Calu3 (cell line): ENCODE measurements at regions not wholly inside any gene's neighbourhood (a gene's known extent, or its start where the extent isn't known, plus 50 kb on each side); places are given as distances from the start of the nearest gene placed in this dataset.

ENCODE experiments used
- BruUV-seq: library from RNA; stranded (reverse); fragments of 400-500 nt; replicated peaks from 2 replicates; lab custom pipeline; 2021; lab: Mats Ljungman, UMichigan
- CTCF ChIA-PET: fragments of 300-600 bp; sonication (Branson Sonifier 250); formaldehyde crosslinking; loops from one replicate; lab custom pipeline; 2022; ENCODE audit warnings: antibody characterized with exemption; lab: Charles Lee
- DNase-seq: peaks from one replicate; pipeline ENCODE4 v3.0.0; 2022
- H3K27ac Mint-ChIP-seq: one replicate; pipeline ENCODE4 v1.8.0; 2022; ENCODE audit warnings: mixed read lengths; ENCODE audit not compliant: unreplicated experiment
- H3K27me3 Mint-ChIP-seq: one replicate; pipeline ENCODE4 v1.8.0; 2022; ENCODE audit warnings: mixed read lengths; ENCODE audit not compliant: unreplicated experiment
- H3K36me3 Mint-ChIP-seq: one replicate; pipeline ENCODE4 v1.8.0; 2022; ENCODE audit warnings: mild to moderate bottlenecking, moderate library complexity, mixed read lengths; ENCODE audit not compliant: insufficient read depth, unreplicated experiment
- H3K4me1 Mint-ChIP-seq: one replicate; pipeline ENCODE4 v1.8.0; 2022; ENCODE audit warnings: mild to moderate bottlenecking, low read depth, mixed read lengths; ENCODE audit not compliant: unreplicated experiment
- H3K4me3 Mint-ChIP-seq: one replicate; pipeline ENCODE4 v1.8.0; 2022; ENCODE audit warnings: mild to moderate bottlenecking, low read depth, moderate library complexity, mixed read lengths; ENCODE audit not compliant: unreplicated experiment
- H3K9me3 Mint-ChIP-seq: one replicate; pipeline ENCODE4 v1.8.0; 2022; ENCODE audit warnings: low read depth, mixed read lengths; ENCODE audit not compliant: unreplicated experiment
- intact Hi-C: fragments of 100-400 bp; cut with micrococcal nuclease; formaldehyde crosslinking; loops from one replicate; pipeline ENCODE4 v1.10.0; 2022; ENCODE audit not compliant: unreplicated experiment
- TF ChIP-seq, protein P1 (sequence below): fragments of 200-600 bp; IDR thresholded peaks from one replicate; pipeline ENCODE4 v1.8.0; 2022; ENCODE audit warnings: antibody characterized with exemption; ENCODE audit not compliant: unreplicated experiment

DNA sequence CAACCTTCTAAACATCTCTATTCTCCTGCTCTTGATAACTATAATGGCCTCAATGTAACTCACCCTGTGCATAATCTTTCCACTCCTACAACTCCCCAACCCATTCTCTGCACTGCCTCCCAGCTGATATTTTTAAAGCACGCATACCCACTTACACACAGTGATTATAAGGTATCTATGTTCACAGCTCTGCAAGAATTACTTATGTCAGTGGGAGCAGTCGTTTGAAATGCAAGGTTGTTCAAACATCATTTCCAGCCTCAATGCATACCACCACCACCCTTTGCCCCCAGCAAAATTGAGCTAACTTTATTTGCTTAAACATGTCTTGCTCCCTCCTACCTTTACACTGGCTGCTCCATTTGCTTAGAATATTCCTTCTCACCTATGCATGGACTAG is 506.0 kb downstream of the RFPL4B start:
- no TSS peak for BruUV-seq
- no peaks in the 10 kb centered on the region for H3K9me3 Mint-ChIP-seq
- no peak overlapping the region for H3K4me3 Mint-ChIP-seq
- H3K27me3 Mint-ChIP-seq, result peaks cover 7% of the 10 kb centered on the region
- CTCF ChIA-PET, result no interaction called here
- TF ChIP-seq, protein P1, sequence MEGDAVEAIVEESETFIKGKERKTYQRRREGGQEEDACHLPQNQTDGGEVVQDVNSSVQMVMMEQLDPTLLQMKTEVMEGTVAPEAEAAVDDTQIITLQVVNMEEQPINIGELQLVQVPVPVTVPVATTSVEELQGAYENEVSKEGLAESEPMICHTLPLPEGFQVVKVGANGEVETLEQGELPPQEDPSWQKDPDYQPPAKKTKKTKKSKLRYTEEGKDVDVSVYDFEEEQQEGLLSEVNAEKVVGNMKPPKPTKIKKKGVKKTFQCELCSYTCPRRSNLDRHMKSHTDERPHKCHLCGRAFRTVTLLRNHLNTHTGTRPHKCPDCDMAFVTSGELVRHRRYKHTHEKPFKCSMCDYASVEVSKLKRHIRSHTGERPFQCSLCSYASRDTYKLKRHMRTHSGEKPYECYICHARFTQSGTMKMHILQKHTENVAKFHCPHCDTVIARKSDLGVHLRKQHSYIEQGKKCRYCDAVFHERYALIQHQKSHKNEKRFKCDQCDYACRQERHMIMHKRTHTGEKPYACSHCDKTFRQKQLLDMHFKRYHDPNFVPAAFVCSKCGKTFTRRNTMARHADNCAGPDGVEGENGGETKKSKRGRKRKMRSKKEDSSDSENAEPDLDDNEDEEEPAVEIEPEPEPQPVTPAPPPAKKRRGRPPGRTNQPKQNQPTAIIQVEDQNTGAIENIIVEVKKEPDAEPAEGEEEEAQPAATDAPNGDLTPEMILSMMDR, result no peak
- no peaks in the 10 kb centered on the region for H3K4me1 Mint-ChIP-seq
- DNase-seq, result no peak
- no peaks in the 10 kb centered on the region for H3K36me3 Mint-ChIP-seq
- H3K27ac Mint-ChIP-seq, result no peak overlapping the region
- intact Hi-C loops, result loop anchor here (10.0 kb wide), 1 partner anchor 208 kb away; no protein-coding TSS in a partner anchor

DNA sequence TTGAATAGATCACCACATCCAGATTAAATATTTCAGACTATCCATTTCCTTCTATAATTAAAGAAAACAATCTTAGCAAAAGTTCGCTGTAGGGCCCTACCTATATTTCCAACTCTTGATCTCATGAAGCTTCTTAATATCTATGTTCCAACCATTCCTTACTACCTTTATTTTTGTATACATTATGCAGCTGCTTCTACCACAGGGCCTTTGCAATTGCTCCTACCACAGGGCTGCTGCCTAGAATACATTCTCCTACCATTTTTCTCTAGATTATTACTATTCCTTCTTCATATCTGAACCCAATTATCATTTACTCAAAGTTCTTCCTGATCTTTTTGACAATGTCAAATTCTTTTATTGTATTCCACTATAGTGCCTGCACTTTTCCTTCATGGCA is 516.6 kb downstream of the RFPL4B start:
- CTCF ChIA-PET, result no interaction called here

DNA sequence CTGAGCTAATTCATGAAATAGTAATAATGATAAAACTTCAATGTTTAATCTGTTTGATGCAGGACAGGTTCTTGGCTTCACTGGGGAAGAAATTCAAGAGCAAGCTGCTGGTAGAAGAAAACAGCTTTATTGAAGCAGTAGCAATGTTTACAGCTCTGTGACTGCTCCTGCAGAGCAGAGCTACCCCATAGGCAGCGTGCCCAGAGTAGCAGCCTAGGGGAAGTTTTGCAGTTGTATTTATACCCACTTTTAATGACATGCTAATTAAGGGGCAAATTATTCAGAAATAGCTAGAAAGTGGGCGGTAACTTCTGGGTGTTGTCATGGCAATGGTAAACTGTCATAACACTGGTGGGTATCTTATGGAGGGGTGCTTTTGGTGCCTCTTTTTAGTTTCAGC is 518.0 kb downstream of the RFPL4B start:
- H3K9me3 Mint-ChIP-seq, result peaks cover 4% of the 10 kb centered on the region
- H3K27me3 Mint-ChIP-seq, result no peaks in the 10 kb centered on the region
- TF ChIP-seq, protein P1, result no peak
- no peaks in the 10 kb centered on the region for H3K36me3 Mint-ChIP-seq
- no peak overlapping the region for H3K4me3 Mint-ChIP-seq
- no TSS peak for BruUV-seq
- CTCF ChIA-PET, result interaction anchor here (0.5 kb wide), 1 partner anchor 1352 kb away, joined by 4 read pairs; no protein-coding TSS in a partner anchor
- H3K4me1 Mint-ChIP-seq, result no peaks in the 10 kb centered on the region
- intact Hi-C loops, result no loop called here
- no peak overlapping the region for H3K27ac Mint-ChIP-seq
- no peak for DNase-seq

More for the DNA sequence above, 516.6 kb downstream of the RFPL4B start:
- TF ChIP-seq, protein P1, result no peak
- Mint-ChIP-seq H3K9me3 (no peaks in the 10 kb centered on the region), H3K4me1 (no peaks in the 10 kb centered on the region), H3K27ac (no peak overlapping the region), H3K36me3 (no peaks in the 10 kb centered on the region), H3K4me3 (no peak overlapping the region), H3K27me3 (no peaks in the 10 kb centered on the region)
- no TSS peak for BruUV-seq
- intact Hi-C loops, result no loop called here
- no peak for DNase-seq

DNA sequence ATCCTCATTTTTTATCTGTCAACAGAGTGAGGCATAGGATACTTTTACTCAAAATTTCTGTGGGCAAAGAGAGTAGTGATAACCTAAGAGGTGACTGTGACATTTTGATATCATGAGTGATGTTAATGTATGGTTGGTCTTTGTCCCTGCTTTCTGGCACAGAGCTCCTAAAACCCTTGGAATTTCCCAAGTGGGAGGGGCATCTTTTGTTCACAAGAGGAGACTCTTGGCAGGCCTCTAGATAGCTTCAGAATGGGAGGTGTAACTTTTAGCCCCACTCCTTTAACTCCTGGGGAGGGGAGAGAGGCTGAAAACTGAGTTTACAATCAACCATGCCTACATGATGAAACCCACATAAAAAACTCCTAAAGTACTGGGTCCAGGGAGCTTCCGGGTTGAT is 527.8 kb downstream of the RFPL4B start:
- Mint-ChIP-seq H3K27ac (no peak overlapping the region), H3K4me3 (no peak overlapping the region), H3K9me3 (peaks cover 6% of the 10 kb centered on the region), H3K4me1 (no peaks in the 10 kb centered on the region), H3K36me3 (no peaks in the 10 kb centered on the region), H3K27me3 (no peaks in the 10 kb centered on the region)
- no TSS peak for BruUV-seq
- TF ChIP-seq, protein P1, result no peak
- intact Hi-C loops, result loop anchor here (5.0 kb wide), 2 partner anchors 432 to 1002 kb away; no protein-coding TSS in a partner anchor
- CTCF ChIA-PET, result no interaction called here
- no peak for DNase-seq
